ENCODE measurements at regions not wholly inside any gene's neighbourhood (a gene's known extent, or its start where the extent isn't known, plus 50 kb on each side); places are given as distances from the start of the nearest gene placed in this dataset.

DNA sequence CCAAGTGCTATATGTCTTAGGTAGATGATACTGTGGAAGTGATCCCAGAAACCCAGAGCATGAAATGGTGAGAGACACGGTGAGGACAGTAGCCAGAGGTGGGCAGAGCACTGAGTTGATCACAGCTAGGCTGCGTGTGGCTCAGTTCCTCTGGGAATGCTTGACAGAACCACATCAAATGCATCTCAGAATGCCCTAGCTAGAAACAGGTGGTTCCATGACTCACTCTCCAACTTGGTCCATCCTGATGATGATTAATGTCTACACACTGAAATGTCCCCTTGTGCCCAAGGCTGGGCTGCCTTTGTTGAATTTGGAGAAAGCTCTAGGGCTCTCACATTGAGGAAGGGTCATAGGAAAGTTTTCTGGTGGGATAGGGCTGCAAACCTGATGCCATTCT, 113.6 kb downstream of the ZNF518B start:
- Histone ChIP-seq H3K4me1 (no peaks in the 10 kb centered on the region), H3K27me3 (no peaks in the 10 kb centered on the region), H3K4me3 (no peak overlapping the region), H3K27ac (no peak overlapping the region), H3K9me3 (no peaks in the 10 kb centered on the region), H3K36me3 (no peaks in the 10 kb centered on the region)
- intact Hi-C loops (cut with DNase I), result no loop called here
- TF ChIP-seq POLR2A (IDR thresholded peaks at IDR 0.05) (no peak), POLR2AphosphoS5 (IDR thresholded peaks at IDR 0.05; ENCODE audit: insufficient read depth in 1 of 2, low read depth in 1 of 2) (no peak), CTCF (IDR thresholded peaks at IDR 0.05) (no peak)
- no peak for DNase-seq (ENCODE audit: extremely low spot score in 2 of 2)

DNA sequence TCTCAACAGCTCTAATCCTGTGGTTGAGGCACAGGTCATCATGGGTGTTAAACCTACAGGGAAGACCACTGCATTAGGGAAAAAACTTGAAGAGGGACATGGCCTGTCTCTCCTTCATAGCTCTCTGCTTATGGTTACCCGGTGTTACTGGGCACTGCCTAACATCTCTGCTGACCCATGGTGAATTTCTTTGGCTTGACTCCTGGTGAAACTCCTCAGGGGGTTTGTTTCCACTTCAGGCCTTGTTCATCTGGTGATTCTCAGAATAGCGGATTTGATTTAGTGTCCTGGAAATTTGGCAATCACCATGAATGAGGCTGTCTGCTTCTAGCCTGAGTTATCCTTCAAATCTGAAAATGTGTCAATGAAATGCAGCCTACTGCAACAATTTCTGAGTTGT, 114.4 kb downstream of the ZNF518B start:
- Histone ChIP-seq H3K4me3 (no peak overlapping the region), H3K4me1 (no peaks in the 10 kb centered on the region), H3K27ac (no peak overlapping the region), H3K27me3 (no peaks in the 10 kb centered on the region), H3K36me3 (no peaks in the 10 kb centered on the region), H3K9me3 (no peaks in the 10 kb centered on the region)
- TF ChIP-seq POLR2A (IDR thresholded peaks at IDR 0.05) (no peak), POLR2AphosphoS5 (IDR thresholded peaks at IDR 0.05; ENCODE audit: insufficient read depth in 1 of 2, low read depth in 1 of 2) (no peak), CTCF (IDR thresholded peaks at IDR 0.05) (no peak)
- DNase-seq (ENCODE audit: extremely low spot score in 2 of 2), result no peak
- intact Hi-C loops (cut with DNase I), result no loop called here

DNA sequence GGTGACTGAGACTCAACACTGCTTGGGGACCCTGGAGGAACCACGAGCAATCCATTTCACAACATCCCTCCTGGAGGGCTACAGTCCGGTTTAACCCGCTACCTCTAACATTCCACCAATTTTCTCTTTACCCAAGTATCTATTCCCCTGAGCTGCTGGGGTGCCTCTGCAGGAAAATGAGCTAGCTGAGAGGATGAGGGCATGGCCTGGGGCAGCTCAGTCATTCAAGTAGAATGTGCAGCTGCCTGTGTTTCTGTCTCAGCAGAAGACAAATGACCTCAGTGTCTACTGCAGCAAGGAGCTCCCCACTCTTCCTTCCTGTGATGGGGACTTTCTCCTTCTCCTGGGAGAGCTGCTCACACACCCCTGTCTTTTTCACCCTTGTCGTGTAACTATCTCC, 120.8 kb downstream of the ZNF518B start:
- intact Hi-C loops (cut with DNase I), result no loop called here
- no peak overlapping the region for H3K4me3 ChIP-seq
- no peaks in the 10 kb centered on the region for H3K9me3 ChIP-seq
- DNase-seq (ENCODE audit: extremely low spot score in 2 of 2), result no peak
- no peak overlapping the region for H3K27ac ChIP-seq
- H3K27me3 ChIP-seq, result no peaks in the 10 kb centered on the region
- TF ChIP-seq CTCF (IDR thresholded peaks at IDR 0.05), result no peak
- no peak for TF ChIP-seq POLR2A (IDR thresholded peaks at IDR 0.05)
- no peak for TF ChIP-seq POLR2AphosphoS5 (IDR thresholded peaks at IDR 0.05; ENCODE audit: insufficient read depth in 1 of 2, low read depth in 1 of 2)
- no peaks in the 10 kb centered on the region for H3K36me3 ChIP-seq
- no peaks in the 10 kb centered on the region for H3K4me1 ChIP-seq

DNA sequence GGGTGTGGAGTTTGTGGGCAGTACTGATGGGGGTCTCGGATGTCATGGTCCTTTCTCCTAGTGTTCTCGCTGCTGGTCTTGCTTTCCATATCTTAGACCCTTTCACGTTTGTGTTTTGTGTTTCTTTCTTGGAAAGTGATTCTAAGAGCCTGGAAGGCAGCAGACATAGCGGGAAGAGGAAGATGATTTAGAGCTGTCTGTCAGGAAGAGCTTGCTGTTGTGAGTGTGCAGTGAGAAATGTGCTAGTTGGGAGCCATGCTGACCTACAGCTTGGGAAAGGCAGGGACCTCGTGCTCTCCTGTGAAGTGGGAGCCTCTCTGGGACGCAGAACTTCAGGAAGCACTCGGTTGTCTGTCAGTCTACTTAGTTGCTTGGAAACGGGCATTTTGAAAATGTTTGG, 122.2 kb downstream of the ZNF518B start:
- no peaks in the 10 kb centered on the region for H3K4me1 ChIP-seq
- H3K27me3 ChIP-seq, result no peaks in the 10 kb centered on the region
- intact Hi-C loops (cut with DNase I), result no loop called here
- H3K9me3 ChIP-seq, result no peaks in the 10 kb centered on the region
- TF ChIP-seq CTCF (IDR thresholded peaks at IDR 0.05) (no peak), POLR2AphosphoS5 (IDR thresholded peaks at IDR 0.05; ENCODE audit: insufficient read depth in 1 of 2, low read depth in 1 of 2) (no peak), POLR2A (IDR thresholded peaks at IDR 0.05) (no peak)
- H3K4me3 ChIP-seq, result no peak overlapping the region
- H3K27ac ChIP-seq, result no peak overlapping the region
- no peak for DNase-seq (ENCODE audit: extremely low spot score in 2 of 2)
- no peaks in the 10 kb centered on the region for H3K36me3 ChIP-seq

DNA sequence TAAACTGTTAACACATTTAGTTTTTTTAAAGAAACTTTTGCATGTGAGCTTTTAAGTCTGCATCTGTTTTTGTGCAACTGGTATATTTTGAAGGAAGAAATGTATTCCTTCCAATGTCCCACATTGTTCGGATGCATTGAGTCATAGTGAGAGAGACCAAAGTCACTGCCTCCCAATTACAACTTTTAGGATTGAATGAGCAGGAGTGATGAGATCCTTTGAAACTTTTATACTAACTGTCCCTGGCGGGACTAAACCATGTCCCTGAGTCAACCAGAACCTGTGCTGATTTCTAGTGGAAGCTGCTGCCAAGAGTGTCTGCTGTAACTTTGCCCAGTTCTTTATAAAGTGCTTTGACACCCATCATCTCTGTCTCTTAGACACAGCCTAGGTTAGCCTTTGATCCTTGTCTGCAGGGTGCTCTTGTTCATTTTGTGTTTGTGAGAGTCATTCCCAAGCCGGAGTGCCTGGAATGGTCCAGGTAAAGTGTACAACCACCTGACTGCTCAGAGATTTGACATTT, 122.7 kb downstream of the ZNF518B start:
- TF ChIP-seq CTCF (IDR thresholded peaks at IDR 0.05) (no peak), POLR2A (IDR thresholded peaks at IDR 0.05) (no peak), POLR2AphosphoS5 (IDR thresholded peaks at IDR 0.05; ENCODE audit: insufficient read depth in 1 of 2, low read depth in 1 of 2) (no peak)
- Histone ChIP-seq H3K27me3 (no peaks in the 10 kb centered on the region), H3K4me1 (no peaks in the 10 kb centered on the region), H3K27ac (no peak overlapping the region), H3K9me3 (no peaks in the 10 kb centered on the region), H3K4me3 (no peak overlapping the region), H3K36me3 (no peaks in the 10 kb centered on the region)
- intact Hi-C loops (cut with DNase I), result no loop called here
- DNase-seq (ENCODE audit: extremely low spot score in 2 of 2), result no peak

All from vagina (tissue), 2 donors.